Renal cortical epithelial cell (primary cell): ENCODE measurements at regions not wholly inside any gene's neighbourhood (a gene's known extent, or its start where the extent isn't known, plus 50 kb on each side); places are given as distances from the start of the nearest gene placed in this dataset.

Experiments used
- DNase-seq: peaks from one replicate; pipeline ENCODE4 v3.0.0-alpha.2; 2011; ENCODE audit warnings: low read depth

- DNase-seq: no peak
These were observed 141.6 kb downstream of the TM9SF2 start for GRCh38 chr13:99642841-99643240.

DNA sequence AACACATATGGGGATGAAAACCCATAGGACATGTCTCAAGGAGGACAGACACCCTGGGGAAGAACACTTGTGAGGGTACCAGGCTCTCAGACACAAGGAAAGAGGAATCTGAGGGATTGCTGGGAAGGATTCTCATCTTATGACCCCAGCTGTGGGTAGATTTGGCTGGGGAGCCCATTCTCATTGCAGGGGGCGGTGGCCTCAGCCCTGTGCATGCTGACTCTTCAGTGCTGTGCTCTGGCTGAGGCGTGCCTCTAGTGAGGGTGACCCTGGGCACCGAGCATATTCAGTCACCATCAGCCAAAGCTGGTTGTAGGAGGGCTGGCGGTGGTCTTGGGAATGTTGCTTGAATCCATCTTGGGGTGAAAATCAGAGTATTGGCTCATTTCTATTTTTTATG lies 140.7 kb downstream of the TM9SF2 start:
- DNase-seq: no peak

DNA sequence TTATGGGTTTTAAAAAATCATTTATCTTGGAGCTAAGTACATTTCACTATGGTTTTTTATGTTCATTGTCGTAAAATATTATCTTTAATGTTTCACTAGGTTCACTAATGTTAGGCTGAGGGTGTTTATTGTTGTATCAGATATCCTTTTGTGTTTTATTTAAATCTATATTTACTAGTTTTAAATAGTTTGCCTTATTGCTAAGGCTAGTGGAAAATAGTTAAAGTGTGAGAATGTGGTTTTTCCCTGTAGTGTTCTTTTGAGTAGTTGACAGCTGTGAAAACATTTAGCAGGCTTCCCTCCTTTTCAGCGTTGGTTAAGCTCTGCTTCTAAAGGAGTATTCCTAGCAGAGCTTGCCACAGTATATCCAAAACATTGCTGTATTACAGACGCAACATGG lies 139.0 kb downstream of the TM9SF2 start:
- no peak for DNase-seq

DNA sequence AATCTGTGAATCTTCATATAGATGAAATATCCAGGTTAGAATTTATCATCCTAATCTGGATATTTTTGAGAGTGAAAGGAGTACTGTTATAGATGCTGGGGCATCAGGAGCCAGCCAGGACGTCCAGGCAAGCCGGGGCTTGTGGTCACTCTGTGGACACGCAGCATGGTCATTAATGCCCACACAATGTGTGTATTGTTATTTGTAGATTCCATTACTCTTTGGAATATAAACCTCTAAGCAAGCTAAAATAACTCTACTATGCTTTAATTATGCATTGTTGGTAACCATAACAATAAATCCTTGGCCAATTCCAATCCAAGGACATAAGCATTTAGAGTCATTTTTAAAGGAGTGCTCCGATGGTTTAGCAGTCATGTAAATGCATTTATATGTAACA lies 137.9 kb downstream of the TM9SF2 start:
- no peak for DNase-seq

- no peak for DNase-seq
These were observed 135.6 kb downstream of the TM9SF2 start for GRCh38 chr13:99636728-99637353.

GRCh38 chr13:99636306-99636705 lies 135.0 kb downstream of the TM9SF2 start:
- DNase-seq: no peak

GRCh38 chr13:99634672-99635071 lies 133.4 kb downstream of the TM9SF2 start:
- DNase-seq: no peak

GRCh38 chr13:99630269-99630898 lies 129.1 kb downstream of the TM9SF2 start:
- DNase-seq: no peak

GRCh38 chr13:99629641-99630040 lies 128.4 kb downstream of the TM9SF2 start:
- DNase-seq: no peak

GRCh38 chr13:99628442-99628841 lies 127.2 kb downstream of the TM9SF2 start:
- no peak for DNase-seq

GRCh38 chr13:99626461-99627082 lies 125.3 kb downstream of the TM9SF2 start:
- peak; percentile 77 for DNase-seq

GRCh38 chr13:99624936-99625540 lies 123.8 kb downstream of the TM9SF2 start:
- DNase-seq: no peak

DNA sequence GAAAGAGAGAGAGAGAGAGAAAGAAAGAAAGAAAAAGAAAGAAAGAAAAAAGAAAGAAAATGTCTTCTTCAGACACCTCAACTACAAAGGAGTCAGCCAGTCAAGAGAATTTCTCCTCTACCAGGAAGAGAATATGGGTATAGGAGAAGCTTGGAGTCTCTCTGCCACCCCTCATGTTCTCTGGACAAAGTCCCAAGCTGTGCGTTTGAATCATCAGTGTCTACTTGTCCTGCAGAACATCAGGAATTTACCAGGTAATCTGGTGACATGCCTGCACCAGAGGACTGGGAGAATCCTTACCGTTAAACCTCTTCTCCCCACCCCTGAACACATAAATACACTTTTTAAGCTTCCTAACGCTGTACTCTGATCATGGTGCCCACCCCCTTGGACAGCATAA lies 119.5 kb downstream of the TM9SF2 start:
- DNase-seq: no peak

DNA sequence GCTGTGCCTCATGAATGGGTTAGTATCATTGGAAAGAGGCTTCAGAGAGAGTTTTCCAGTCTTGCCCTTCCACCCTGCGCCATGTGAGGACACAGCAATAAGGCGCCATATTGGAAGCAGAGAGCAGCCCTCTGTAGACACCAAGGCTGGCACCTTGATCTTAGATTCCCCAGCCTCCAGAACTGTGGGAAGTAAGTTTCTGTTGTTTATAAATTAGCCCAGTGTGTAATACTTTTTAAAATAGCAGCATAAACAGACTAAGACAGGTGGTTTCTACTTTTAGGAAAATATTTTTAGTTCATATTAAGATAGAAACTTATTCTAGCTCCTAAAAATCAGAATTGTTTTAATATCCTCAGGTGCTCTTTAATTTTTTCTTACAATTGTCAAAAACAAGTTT lies 117.9 kb downstream of the TM9SF2 start:
- DNase-seq: no peak

- peak; percentile 49 for DNase-seq
These were observed 116.4 kb downstream of the TM9SF2 start for GRCh38 chr13:99617474-99618255.

DNA sequence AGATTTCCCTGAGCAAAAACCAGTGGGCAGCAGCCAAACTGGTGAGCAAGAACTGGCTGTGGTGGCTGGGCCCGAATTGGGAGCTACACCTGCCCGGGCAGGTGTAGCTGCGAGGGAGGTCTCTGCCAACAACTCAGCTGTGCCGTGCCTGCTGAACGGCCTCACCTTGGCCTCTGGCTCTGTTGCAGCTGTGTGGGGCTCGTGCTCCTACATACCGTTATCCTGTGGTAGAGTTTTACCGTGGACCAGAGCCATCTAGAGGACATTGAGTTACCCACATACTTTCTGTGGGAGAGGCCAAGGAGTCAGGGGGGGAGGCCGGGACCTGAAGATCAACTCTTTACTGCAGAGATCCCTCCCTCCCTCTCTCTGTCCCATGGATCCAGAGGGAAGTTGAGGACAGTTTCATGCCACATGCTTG lies 113.2 kb downstream of the TM9SF2 start:
- DNase-seq: peak; percentile 51
